SJCRH30 (cell line): ENCODE measurements at regions not wholly inside any gene's neighbourhood (a gene's known extent, or its start where the extent isn't known, plus 50 kb on each side); places are given as distances from the start of the nearest gene placed in this dataset.
A peak's percentile ranks its signal among the peaks of the same experiment; 100 is the strongest.
"Not testable (repeated sequence)": the region's sequence is repeated elsewhere in the genome, so short reads cannot be mapped to it uniquely, and the experiment has no call there.

Source experiments
- DNase-seq, 2 experiments: peaks; one replicate each; pipeline ENCODE4 v3.0.0-alpha.2; 2015 to 2020
- H3K27ac ChIP-seq: fragments of 250-450 bp; sonication (Bioruptor Pico); 2 replicates; pipeline ENCODE4 v1.5.1; 2020; ENCODE audit warnings: mild to moderate bottlenecking, moderate library complexity
- H3K27me3 ChIP-seq: fragments of 250-450 bp; sonication (Bioruptor Pico); 2 replicates; pipeline ENCODE4 v1.5.1; 2020; ENCODE audit warnings: mild to moderate bottlenecking, moderate library complexity
- H3K36me3 ChIP-seq: fragments of 250-450 bp; sonication (Bioruptor Pico); 2 replicates; pipeline ENCODE4 v1.5.1; 2020; ENCODE audit warnings: mild to moderate bottlenecking, moderate library complexity
- H3K4me1 ChIP-seq: fragments of 250-450 bp; sonication (Bioruptor Pico); 2 replicates; pipeline ENCODE4 v1.5.1; 2020; ENCODE audit warnings: mild to moderate bottlenecking, moderate library complexity
- H3K4me3 ChIP-seq: fragments of 250-450 bp; sonication (Bioruptor Pico); 2 replicates; pipeline ENCODE4 v1.5.1; 2020; ENCODE audit warnings: mild to moderate bottlenecking, moderate library complexity
- H3K9me3 ChIP-seq: fragments of 250-450 bp; sonication (Bioruptor Pico); replicated peaks from 2 replicates; pipeline ENCODE4 v1.5.1; 2020; ENCODE audit warnings: mild to moderate bottlenecking, moderate library complexity

DNA sequence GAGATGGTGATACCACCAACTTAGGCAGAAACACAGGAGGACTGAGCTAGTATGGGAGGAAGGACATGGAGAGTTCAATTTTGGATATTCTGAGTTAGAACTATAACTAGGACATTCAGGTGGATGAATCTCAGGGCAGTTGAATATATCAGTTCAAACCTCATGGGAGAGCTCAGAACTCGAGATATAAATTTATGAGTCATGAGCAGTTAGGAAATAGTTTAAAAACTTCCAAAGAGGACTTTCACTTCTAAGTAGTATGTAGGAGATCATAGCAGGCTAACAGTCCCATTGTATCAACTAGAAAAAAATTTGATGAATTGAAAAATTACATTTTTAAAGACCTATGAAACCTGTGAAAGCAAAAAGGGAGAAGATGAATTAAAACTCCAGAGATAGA is 436.2 kb upstream of the LARGE1 start:
- H3K4me3 ChIP-seq, result no peak overlapping the region
- DNase-seq, result no peak
- H3K27me3 ChIP-seq, result no peaks in the 10 kb centered on the region
- no peaks in the 10 kb centered on the region for H3K9me3 ChIP-seq
- H3K36me3 ChIP-seq, result no peaks in the 10 kb centered on the region
- no peaks in the 10 kb centered on the region for H3K4me1 ChIP-seq
- H3K27ac ChIP-seq, result no peak overlapping the region

DNA sequence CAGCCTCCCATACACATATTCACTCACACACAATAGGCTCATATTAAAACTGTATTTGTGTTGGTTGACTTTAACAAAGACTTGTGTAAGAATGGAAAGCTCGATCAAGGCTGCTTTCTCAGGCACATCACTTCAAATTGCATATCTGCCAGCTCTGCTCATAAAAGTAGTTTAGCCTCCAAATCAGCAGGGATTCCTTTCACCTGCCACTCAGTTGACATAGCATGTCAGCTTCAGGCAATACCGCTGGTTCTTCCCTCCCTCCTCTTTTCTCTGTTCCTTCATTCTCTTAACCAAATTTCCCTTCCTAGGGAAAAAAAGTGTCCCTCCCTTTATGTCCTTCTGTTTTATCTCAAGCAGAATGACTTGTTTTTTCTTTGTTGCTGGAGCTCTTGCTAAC is 450.4 kb upstream of the LARGE1 start:
- H3K4me3 ChIP-seq, result no peak overlapping the region

DNA sequence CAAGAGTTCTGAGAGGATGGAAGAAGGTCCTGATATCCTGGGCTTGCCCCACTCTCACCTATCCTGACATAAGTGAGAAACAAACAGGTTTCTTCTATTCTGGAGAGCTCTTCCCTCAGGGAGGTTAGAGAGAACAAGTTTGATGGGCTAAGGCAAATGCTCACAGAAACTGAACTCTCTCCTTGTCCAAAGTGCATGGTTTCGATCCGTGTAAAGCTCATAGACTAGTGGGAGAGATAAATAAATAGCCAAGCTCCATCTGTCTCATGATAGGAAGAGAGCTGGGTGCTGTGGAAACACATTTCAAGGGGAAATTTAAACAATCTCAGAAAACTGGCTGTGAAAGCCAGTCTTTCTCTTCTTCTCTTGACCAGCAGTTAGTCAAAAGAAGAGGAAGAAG is 459.5 kb upstream of the LARGE1 start:
- Histone ChIP-seq H3K36me3 (no peaks in the 10 kb centered on the region), H3K27me3 (no peaks in the 10 kb centered on the region), H3K27ac (no peak overlapping the region), H3K9me3 (no peaks in the 10 kb centered on the region), H3K4me3 (no peak overlapping the region), H3K4me1 (no peaks in the 10 kb centered on the region)
- DNase-seq, result no peak

More for the DNA sequence above, 450.4 kb upstream of the LARGE1 start:
- DNase-seq, result no peak
- Histone ChIP-seq H3K9me3 (no peaks in the 10 kb centered on the region), H3K36me3 (no peaks in the 10 kb centered on the region), H3K27me3 (no peaks in the 10 kb centered on the region), H3K4me1 (no peaks in the 10 kb centered on the region), H3K27ac (no peak overlapping the region)

DNA sequence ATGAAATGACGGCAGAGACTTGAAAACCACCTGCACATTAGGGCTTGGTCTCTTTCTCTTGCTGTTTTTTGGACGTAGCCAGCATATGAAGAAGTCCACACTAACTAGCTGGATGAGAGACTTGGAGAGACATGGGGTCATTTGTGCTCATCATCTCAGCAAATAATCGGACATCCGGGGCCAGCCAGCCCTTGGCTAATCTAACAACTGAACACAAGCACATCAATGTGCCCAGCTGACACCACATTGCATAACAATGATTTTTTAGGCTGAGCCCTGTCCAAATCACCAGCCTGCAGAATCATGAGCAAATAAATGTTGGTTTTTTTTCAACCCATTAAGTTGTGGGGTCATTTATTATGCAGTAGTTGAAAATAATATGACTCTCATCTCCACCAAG is 460.3 kb upstream of the LARGE1 start:
- no peaks in the 10 kb centered on the region for H3K4me1 ChIP-seq
- DNase-seq, result no peak
- H3K4me3 ChIP-seq, result no peak overlapping the region
- no peaks in the 10 kb centered on the region for H3K9me3 ChIP-seq
- H3K27me3 ChIP-seq, result no peaks in the 10 kb centered on the region
- H3K36me3 ChIP-seq, result no peaks in the 10 kb centered on the region
- no peak overlapping the region for H3K27ac ChIP-seq

DNA sequence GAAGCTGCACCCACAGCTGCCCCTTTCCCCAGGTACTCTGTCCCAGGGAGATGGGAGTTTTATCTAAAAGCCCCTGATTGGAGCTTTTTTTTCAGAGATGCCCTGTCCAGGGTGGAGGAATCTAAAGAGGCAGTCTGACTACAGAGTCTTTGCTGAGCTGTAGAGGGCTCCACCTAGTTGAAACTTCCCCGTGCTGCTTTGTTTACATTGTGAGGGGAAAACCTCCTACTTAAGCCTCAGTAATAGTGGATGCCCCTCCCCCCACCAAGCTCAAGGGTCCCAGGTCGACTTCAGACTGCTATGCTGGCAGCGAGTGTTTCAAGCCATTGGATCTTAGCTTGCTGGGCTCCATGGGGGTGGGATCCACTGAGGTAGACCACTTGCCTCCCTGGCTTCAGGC is 470.1 kb upstream of the LARGE1 start:
- Histone ChIP-seq H3K9me3 (no peaks in the 10 kb centered on the region), H3K27ac (no peak overlapping the region), H3K4me3 (no peak overlapping the region), H3K27me3 (no peaks in the 10 kb centered on the region), H3K36me3 (no peaks in the 10 kb centered on the region), H3K4me1 (no peaks in the 10 kb centered on the region)
- no peak for DNase-seq

DNA sequence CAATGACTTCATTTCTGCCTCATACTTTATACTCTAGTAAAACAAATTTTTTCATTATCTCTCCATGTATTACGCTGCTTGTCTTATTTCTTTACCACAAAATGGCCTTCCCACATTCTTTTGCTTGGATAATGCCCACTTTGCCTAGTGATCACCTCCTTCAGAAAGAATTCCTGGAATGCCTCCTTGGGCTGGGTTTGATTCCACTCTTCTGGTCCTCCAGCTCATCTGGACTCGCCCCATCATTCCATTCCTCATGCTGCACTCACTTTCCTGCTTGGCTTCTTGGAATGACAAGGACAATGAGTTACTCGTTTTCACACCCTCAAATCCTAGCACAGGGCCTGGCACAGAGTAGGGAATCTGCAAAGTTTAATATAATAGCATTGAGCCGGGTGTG is 475.1 kb upstream of the LARGE1 start:
- Histone ChIP-seq H3K27me3 (no peaks in the 10 kb centered on the region), H3K27ac (no peak overlapping the region), H3K4me1 (no peaks in the 10 kb centered on the region), H3K9me3 (no peaks in the 10 kb centered on the region), H3K4me3 (no peak overlapping the region), H3K36me3 (no peaks in the 10 kb centered on the region)
- DNase-seq, result no peak

DNA sequence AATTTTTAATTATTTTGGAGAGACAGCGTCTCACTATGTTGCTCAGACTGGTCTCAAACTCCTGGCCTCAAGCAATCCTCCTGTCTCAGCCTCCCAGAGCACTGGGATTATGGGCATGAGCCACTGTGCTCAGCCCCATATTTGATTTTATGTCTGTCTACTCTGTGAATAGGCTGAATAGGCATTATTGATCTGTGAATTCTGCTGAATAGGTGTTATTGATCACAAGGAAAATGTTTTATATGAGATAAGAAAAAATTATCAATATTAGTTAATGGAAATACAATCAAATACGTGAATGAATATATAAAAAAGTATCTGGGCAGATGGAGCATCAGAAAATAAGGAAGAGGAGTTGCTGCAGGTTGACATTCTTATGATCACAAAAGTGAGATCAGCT is 483.4 kb upstream of the LARGE1 start:
- Histone ChIP-seq H3K9me3 (no peaks in the 10 kb centered on the region), H3K36me3 (no peaks in the 10 kb centered on the region), H3K27ac (no peak overlapping the region), H3K4me3 (no peak overlapping the region), H3K27me3 (no peaks in the 10 kb centered on the region), H3K4me1 (no peaks in the 10 kb centered on the region)
- no peak for DNase-seq

DNA sequence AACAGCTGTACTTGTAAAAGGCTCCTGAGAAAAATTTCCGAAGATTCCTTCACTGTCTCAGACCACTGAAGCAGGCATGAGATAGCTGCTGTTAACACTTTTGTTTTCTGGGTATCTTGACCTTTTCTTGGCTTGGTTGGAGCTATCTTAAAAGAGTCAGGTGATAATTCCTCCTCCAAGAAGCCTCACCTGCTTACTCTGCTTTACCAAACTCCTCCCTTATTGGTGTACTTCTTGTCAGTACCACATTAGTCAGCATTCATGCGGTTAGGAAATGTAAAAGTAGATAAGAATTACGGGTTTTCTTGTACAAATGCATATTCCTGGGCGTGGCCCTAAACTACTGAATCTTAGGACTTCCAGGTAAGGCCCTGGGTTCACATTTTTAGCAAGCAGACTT is 489.8 kb upstream of the LARGE1 start:
- Histone ChIP-seq H3K27me3 (no peaks in the 10 kb centered on the region), H3K9me3 (no peaks in the 10 kb centered on the region), H3K36me3 (no peaks in the 10 kb centered on the region), H3K4me3 (no peak overlapping the region), H3K4me1 (no peaks in the 10 kb centered on the region), H3K27ac (no peak overlapping the region)
- no peak for DNase-seq

DNA sequence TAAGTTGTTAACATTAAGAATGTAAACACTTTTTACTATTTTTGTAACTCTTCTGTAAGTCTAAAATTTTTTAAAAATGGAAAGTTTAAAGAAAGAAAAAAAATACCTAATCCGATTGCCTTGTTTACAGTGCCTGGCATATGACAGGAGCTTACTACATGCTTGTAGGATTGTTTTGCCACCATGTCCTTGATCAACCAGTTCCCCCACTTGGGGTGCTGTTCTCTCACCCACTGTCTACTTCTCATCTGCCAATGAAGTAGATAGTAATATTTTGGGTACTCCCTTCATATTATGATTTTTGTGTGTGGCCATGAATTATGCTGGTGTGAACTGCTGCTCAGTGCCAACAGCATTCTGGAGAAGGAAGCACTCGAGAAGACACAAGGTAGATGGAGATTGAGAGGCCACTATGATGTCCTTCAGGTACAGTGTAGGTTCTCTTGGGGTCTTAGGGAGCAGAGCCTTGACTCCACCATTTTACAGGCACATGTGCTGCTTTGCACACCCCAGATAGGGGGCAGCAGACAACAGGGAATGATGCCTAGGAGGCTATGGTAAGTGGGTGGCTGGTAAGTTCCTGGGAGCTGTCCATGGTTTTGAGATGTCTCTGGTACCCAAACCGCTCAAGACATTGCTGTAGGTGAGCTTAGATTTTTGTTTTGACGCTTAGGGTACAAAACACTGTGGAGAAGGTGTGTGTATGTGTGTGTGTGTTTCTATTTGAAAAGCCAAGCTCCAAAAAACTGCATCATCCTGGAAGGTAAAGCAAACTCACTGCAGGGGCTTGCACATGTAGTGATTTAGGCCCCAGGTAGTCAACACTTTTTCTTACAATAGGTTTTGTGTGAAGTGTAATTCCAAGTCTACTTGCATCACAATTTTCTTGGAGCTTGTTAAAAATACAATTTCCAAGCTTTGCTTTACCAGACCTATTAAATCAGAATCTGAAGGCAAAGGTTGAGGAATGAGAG is 494.5 kb upstream of the LARGE1 start:
- H3K27ac ChIP-seq, result no peak overlapping the region
- no peaks in the 10 kb centered on the region for H3K9me3 ChIP-seq
- no peaks in the 10 kb centered on the region for H3K27me3 ChIP-seq
- DNase-seq, result peak; percentile 79 to 88
- no peaks in the 10 kb centered on the region for H3K4me1 ChIP-seq
- no peak overlapping the region for H3K4me3 ChIP-seq
- no peaks in the 10 kb centered on the region for H3K36me3 ChIP-seq

DNA sequence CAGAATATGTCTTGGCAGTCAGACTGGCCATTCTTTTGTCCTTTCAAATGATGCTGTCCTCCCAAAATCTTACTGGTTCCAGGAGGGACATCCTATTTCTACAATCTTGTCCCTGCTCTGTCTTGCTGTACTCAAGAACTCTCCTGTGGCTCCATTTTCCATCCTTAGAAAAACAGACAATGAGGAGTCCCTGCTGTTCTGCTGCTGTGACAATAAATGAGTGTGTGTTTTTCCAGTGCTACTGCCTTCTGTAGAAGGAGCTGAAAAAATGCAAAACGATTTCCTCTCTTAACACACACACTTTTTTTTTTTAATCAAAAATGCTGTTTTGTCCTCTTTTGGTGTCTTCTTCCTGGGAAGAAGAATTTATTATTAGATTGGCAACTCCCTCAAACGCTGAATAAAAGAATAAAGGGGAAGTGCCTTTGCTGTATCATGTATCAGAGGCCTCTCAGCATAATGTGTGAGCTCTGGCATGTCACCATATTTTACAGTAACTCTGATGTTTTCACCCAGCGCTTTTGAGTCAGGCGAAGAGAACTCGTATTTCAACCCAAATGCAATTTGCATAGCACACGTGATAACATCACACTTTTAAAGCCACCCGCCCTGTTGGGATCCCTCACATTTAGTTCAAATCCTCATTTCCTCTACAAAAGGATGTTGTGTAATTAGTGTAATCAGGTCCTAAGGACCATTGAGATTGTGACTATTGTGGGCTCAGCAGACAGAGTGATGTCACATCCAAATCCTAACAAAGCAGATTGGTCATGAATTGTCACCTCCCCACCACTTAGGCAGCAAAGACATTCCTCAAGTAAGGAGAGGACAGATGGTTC is 496.0 kb upstream of the LARGE1 start:
- no peak overlapping the region for H3K27ac ChIP-seq
- no peaks in the 10 kb centered on the region for H3K36me3 ChIP-seq
- no peak overlapping the region for H3K4me3 ChIP-seq
- no peaks in the 10 kb centered on the region for H3K27me3 ChIP-seq
- no peaks in the 10 kb centered on the region for H3K4me1 ChIP-seq
- DNase-seq, result no peak
- H3K9me3 ChIP-seq, result no peaks in the 10 kb centered on the region

DNA sequence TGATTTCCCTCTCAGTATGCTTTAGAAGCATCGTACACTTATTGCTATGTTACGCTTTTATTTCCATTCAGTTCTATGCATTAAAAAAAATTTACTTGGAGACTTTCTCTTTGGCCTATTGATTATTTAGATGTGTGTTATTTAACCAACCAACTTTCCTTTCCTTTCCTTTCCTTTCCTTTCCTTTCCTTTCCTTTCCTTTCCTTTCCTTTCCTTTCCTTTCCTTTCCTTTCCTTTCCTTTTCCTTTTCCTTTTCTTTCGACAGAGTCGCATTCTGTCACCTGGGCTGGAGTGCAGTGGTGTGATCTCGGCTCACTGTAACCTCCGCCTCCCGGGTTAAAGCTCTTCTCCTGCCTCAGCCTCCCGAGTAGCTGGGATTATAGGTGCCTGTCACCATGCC is 502.7 kb upstream of the LARGE1 start:
- H3K36me3 ChIP-seq, H3K9me3 ChIP-seq, DNase-seq, H3K4me3 ChIP-seq, H3K4me1 ChIP-seq, H3K27ac ChIP-seq, H3K27me3 ChIP-seq: not testable (repeated sequence)

DNA sequence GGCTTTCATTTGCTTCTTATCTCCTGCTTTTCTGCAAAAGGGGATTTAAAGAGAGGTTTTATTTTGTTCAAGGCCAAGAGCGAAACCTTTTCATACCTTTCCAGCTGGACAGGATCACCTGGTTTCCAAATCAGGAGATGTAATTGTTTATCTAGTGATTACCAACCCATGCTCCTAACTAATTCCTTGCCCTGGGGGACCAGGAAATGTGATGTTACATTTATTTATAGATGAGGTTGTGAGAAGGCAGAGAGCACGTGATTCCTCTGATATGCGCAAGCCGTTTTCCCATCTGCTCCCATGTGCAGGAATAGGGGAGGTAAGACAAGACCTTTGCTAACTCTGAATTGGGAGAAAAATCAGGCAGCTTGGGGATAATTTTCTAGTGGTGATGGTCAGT is 507.2 kb upstream of the LARGE1 start:
- Histone ChIP-seq H3K27ac (no peak overlapping the region), H3K27me3 (no peaks in the 10 kb centered on the region), H3K36me3 (no peaks in the 10 kb centered on the region), H3K4me3 (no peak overlapping the region), H3K4me1 (no peaks in the 10 kb centered on the region), H3K9me3 (no peaks in the 10 kb centered on the region)
- DNase-seq, result no peak

DNA sequence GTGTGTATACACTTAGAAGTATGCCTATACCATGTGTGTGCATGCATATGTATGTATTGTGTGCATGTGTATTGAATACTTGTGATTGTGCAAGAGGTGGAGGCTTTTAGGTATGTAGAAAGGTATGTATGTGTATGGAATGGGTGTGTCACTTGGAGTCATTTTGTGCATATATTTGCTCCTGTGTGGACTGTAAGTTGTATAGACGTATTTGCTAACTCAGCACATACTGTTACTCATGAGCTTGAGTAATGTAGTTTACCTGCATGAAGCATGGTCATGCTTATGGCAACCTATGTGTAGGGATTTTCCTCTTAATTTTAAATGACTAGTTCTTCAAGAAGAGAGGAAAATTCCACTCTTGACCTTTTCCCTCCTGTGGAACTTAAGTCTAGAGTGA is 507.6 kb upstream of the LARGE1 start:
- H3K27me3 ChIP-seq, result no peaks in the 10 kb centered on the region
- no peak overlapping the region for H3K27ac ChIP-seq

DNA sequence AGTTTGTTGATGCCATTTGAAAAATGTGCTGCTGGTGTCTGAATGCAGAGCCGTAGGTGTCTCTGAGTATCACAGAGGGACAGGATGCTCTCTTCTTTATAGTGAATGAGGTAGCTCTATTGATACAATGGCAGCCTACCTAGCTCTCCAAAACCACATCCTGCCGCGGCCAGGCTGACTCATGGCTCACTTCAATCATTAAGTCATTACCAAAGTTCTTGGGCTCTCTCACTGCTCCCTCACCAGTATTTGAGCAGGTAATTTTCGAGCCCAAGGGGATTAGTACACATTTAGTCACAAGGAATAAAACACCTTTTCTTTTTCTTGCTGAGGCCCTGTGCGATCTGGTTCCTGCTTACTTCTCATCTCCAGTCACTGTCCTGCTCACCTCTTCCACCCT is 509.0 kb upstream of the LARGE1 start:
- no peak overlapping the region for H3K27ac ChIP-seq
- no peak for DNase-seq
- no peaks in the 10 kb centered on the region for H3K27me3 ChIP-seq
- no peaks in the 10 kb centered on the region for H3K4me1 ChIP-seq
- no peaks in the 10 kb centered on the region for H3K9me3 ChIP-seq
- H3K36me3 ChIP-seq, result no peaks in the 10 kb centered on the region
- H3K4me3 ChIP-seq, result no peak overlapping the region

More for the DNA sequence above, 507.6 kb upstream of the LARGE1 start:
- H3K36me3 ChIP-seq, result no peaks in the 10 kb centered on the region
- H3K9me3 ChIP-seq, result no peaks in the 10 kb centered on the region
- H3K4me3 ChIP-seq, result no peak overlapping the region
- DNase-seq, result no peak
- no peaks in the 10 kb centered on the region for H3K4me1 ChIP-seq

DNA sequence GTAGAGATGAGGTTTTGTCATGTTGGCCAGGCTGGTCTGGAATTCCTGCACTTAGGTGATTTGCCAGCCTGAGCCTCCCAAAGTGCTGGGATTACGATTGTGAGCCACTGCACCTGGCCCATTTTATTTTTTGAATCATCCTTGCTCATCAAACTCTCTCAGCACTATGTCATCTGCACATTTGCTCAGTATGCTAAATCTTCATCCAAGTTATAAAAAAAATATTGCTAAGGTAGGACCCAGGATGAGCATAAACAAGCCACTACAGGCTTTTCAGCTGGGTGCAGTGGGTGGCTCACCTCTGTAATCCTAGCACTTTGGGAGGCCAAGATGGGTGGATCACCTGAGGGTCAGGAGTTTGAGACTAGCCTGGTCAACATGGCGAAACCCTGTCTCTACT is 510.1 kb upstream of the LARGE1 start:
- H3K27ac ChIP-seq, result no peak overlapping the region
- no peaks in the 10 kb centered on the region for H3K36me3 ChIP-seq
- H3K27me3 ChIP-seq, result no peaks in the 10 kb centered on the region
- H3K4me1 ChIP-seq, result no peaks in the 10 kb centered on the region
- no peaks in the 10 kb centered on the region for H3K9me3 ChIP-seq
- DNase-seq, result no peak
- no peak overlapping the region for H3K4me3 ChIP-seq
